ENCODE measurements at regions not wholly inside any gene's neighbourhood (a gene's known extent, or its start where the extent isn't known, plus 50 kb on each side); places are given as distances from the start of the nearest gene placed in this dataset.

DNA sequence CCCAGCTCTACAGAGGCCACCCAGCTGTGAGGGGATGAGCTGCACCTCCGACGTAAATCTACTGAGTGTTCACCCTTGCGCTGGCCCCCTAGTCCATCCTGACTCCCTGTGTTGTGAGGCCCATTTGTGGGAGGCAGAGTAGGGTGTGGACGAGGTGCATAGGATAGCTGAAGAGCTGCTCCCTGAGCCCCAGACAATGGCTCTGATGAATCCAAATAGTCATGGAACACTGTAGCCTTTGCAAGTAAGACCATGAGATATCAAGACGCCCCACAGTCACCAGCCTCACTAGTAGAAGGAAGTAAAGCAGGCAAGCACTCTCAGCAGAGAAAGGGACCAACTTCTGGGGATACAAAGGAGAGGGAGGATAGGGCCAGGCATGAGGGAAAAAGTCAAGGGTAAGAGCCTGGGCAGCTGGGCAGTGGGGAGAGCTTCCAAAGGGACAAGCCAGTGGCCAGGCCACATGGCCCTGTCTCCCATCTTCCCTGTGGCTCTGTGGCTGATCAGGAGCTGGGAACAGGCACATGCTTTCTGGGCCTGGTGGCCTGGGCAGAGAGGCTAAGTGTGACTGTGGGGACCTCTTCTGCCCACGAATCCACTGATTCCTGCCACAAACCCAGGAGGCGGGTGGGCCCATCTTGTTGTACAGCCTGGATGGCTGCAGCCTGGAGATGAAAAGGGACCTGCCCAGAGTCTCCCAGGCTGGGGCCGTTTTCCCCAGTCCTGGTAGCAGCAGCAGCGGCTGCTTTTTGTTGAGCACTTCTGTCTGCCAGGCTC, 55.5 kb upstream of the EPS8L3 start:
- H2BK15ac ChIP-seq (ENCODE audit: low read depth, poor library complexity, severe bottlenecking): peak overlapping the region; percentile 73
- peak overlapping the region; percentile 45 for H4K8ac ChIP-seq (ENCODE audit: low read length)
- no peak overlapping the region for H2BK5ac ChIP-seq (ENCODE audit: low read depth, low read length, poor library complexity, severe bottlenecking)
- no peak overlapping the region for H3K9ac ChIP-seq (ENCODE audit: low read length)
- no peak overlapping the region for H3K4me3 ChIP-seq (ENCODE audit: insufficient read depth in 1 of 2, low read depth in 1 of 2, low read length in 2 of 2)
- H3K23ac ChIP-seq (ENCODE audit: low read length in 2 of 2): no peak overlapping the region
- peak overlapping the region in 1 of 2 experiments; percentile 45 for H3K14ac ChIP-seq (ENCODE audit: low read length in 2 of 2)
- peaks cover 6% of the 10 kb centered on the region for H3K9me3 ChIP-seq (ENCODE audit: control insufficient read depth, low read length)
- H2AK5ac ChIP-seq (ENCODE audit: low read length, severe bottlenecking): no peak overlapping the region
- 96% methylated on average over 9 of the region's 9 CpGs for WGBS
- H2BK120ac ChIP-seq (ENCODE audit: low read depth, low read length): no peak overlapping the region
- H3K18ac ChIP-seq (ENCODE audit: low read depth in 1 of 2, low read length in 2 of 2): peak overlapping the region; percentile 19 to 51
- H2AFZ ChIP-seq (ENCODE audit: low read depth, low read length): no peak overlapping the region
- peak overlapping the region; percentile 47 for H4K91ac ChIP-seq (ENCODE audit: low read length)
- H3K27ac ChIP-seq (ENCODE audit: low read length, poor library complexity, severe bottlenecking): no peak overlapping the region
- no peaks in the 10 kb centered on the region for H3K27me3 ChIP-seq (ENCODE audit: control insufficient read depth in 1 of 2, insufficient read depth in 1 of 2, low read length in 2 of 2)
- peak overlapping the region; percentile 57 to 69 for H2BK12ac ChIP-seq (ENCODE audit: low read length in 2 of 2)
- H3K4me1 ChIP-seq (ENCODE audit: control insufficient read depth, insufficient read depth, low read depth, low read length): peaks cover 20% of the 10 kb centered on the region
- no peak for DNase-seq
- H3K4ac ChIP-seq (ENCODE audit: low read depth in 1 of 2, low read length in 2 of 2): peak overlapping the region in 1 of 2 experiments; percentile 48
- no peaks in the 10 kb centered on the region for H3K79me1 ChIP-seq (replicated peaks; ENCODE audit: low read length, poor library complexity, severe bottlenecking)
- peaks cover 0 to 2% of the 10 kb centered on the region in 2 experiments for H3K36me3 ChIP-seq (ENCODE audit: control insufficient read depth in 1 of 2, insufficient read depth in 2 of 2, low read depth in 1 of 2, low read length in 2 of 2)
- H3K4me2 ChIP-seq (ENCODE audit: low read length, poor library complexity, severe bottlenecking): no peak overlapping the region

- H2AK5ac ChIP-seq (ENCODE audit: low read length, severe bottlenecking): no peak overlapping the region
- H3K4ac ChIP-seq (ENCODE audit: low read depth in 1 of 2, low read length in 2 of 2): peak overlapping the region in 1 of 2 experiments; percentile 48
- no peaks in the 10 kb centered on the region for H3K27me3 ChIP-seq (ENCODE audit: control insufficient read depth in 1 of 2, insufficient read depth in 1 of 2, low read length in 2 of 2)
- no peak overlapping the region for H2AFZ ChIP-seq (ENCODE audit: low read depth, low read length)
- WGBS: 87% methylated on average over 6 of the region's 6 CpGs
- no peak overlapping the region for H3K4me3 ChIP-seq (ENCODE audit: insufficient read depth in 1 of 2, low read depth in 1 of 2, low read length in 2 of 2)
- H2BK15ac ChIP-seq (ENCODE audit: low read depth, poor library complexity, severe bottlenecking): peak overlapping the region; percentile 78
- H3K9ac ChIP-seq (ENCODE audit: low read length): no peak overlapping the region
- peaks cover 6% of the 10 kb centered on the region for H3K9me3 ChIP-seq (ENCODE audit: control insufficient read depth, low read length)
- H4K8ac ChIP-seq (ENCODE audit: low read length): peak overlapping the region; percentile 45
- no peak overlapping the region for H3K27ac ChIP-seq (ENCODE audit: low read length, poor library complexity, severe bottlenecking)
- H4K91ac ChIP-seq (ENCODE audit: low read length): peak overlapping the region; percentile 47
- no peak overlapping the region for H2BK120ac ChIP-seq (ENCODE audit: low read depth, low read length)
- no peak overlapping the region for H2BK5ac ChIP-seq (ENCODE audit: low read depth, low read length, poor library complexity, severe bottlenecking)
- H3K23ac ChIP-seq (ENCODE audit: low read length in 2 of 2): no peak overlapping the region
- peaks cover 0 to 2% of the 10 kb centered on the region in 2 experiments for H3K36me3 ChIP-seq (ENCODE audit: control insufficient read depth in 1 of 2, insufficient read depth in 2 of 2, low read depth in 1 of 2, low read length in 2 of 2)
- DNase-seq: no peak
- no peaks in the 10 kb centered on the region for H3K79me1 ChIP-seq (replicated peaks; ENCODE audit: low read length, poor library complexity, severe bottlenecking)
- peak overlapping the region in 1 of 2 experiments; percentile 44 for H3K18ac ChIP-seq (ENCODE audit: low read depth in 1 of 2, low read length in 2 of 2)
- H3K4me1 ChIP-seq (ENCODE audit: control insufficient read depth, insufficient read depth, low read depth, low read length): peaks cover 13% of the 10 kb centered on the region
- no peak overlapping the region for H3K4me2 ChIP-seq (ENCODE audit: low read length, poor library complexity, severe bottlenecking)
- H3K14ac ChIP-seq (ENCODE audit: low read length in 2 of 2): peak overlapping the region in 1 of 2 experiments; percentile 45
- peak overlapping the region; percentile 17 to 69 for H2BK12ac ChIP-seq (ENCODE audit: low read length in 2 of 2)
Observed at GRCh38 chr1:109818271-109818987, 54.7 kb upstream of the EPS8L3 start.

DNA sequence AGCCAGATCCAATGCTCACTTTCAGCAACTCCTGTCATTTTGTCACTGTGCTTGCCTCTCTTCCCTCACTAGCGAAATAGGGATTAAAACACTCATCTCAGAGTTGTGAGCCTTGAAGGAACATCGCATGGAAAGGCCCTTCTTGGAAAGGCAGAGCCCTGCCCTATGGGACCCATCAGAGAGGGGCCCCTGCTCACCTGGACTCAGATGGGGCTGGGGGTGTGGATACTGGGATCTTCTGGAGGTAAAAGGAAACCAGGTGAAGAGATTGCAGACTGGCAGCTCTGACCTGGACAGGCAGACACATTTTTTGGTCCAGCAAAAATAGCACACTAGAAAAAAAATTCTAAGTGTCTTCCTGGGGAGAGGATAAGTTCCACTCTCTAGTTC, 54.2 kb upstream of the EPS8L3 start:
- Histone ChIP-seq H3K23ac (ENCODE audit: low read length in 2 of 2) (no peak overlapping the region), H3K4me3 (ENCODE audit: insufficient read depth in 1 of 2, low read depth in 1 of 2, low read length in 2 of 2) (no peak overlapping the region), H3K4me2 (ENCODE audit: low read length, poor library complexity, severe bottlenecking) (no peak overlapping the region), H3K36me3 (ENCODE audit: control insufficient read depth in 1 of 2, insufficient read depth in 2 of 2, low read depth in 1 of 2, low read length in 2 of 2) (peaks cover 0 to 2% of the 10 kb centered on the region in 2 experiments), H2BK120ac (ENCODE audit: low read depth, low read length) (no peak overlapping the region), H3K4ac (ENCODE audit: low read depth in 1 of 2, low read length in 2 of 2) (no peak overlapping the region), H4K91ac (ENCODE audit: low read length) (no peak overlapping the region), H3K9ac (ENCODE audit: low read length) (no peak overlapping the region), H3K79me1 (replicated peaks; ENCODE audit: low read length, poor library complexity, severe bottlenecking) (no peaks in the 10 kb centered on the region), H3K14ac (ENCODE audit: low read length in 2 of 2) (peak overlapping the region in 1 of 2 experiments; percentile 7), H3K18ac (ENCODE audit: low read depth in 1 of 2, low read length in 2 of 2) (no peak overlapping the region), H2BK5ac (ENCODE audit: low read depth, low read length, poor library complexity, severe bottlenecking) (no peak overlapping the region), H3K27ac (ENCODE audit: low read length, poor library complexity, severe bottlenecking) (no peak overlapping the region), H2AK5ac (ENCODE audit: low read length, severe bottlenecking) (no peak overlapping the region), H3K9me3 (ENCODE audit: control insufficient read depth, low read length) (peaks cover 6% of the 10 kb centered on the region), H2BK12ac (ENCODE audit: low read length in 2 of 2) (peak overlapping the region; percentile 34 to 69), H4K8ac (ENCODE audit: low read length) (no peak overlapping the region), H2AFZ (ENCODE audit: low read depth, low read length) (no peak overlapping the region), H3K4me1 (ENCODE audit: control insufficient read depth, insufficient read depth, low read depth, low read length) (peaks cover 12% of the 10 kb centered on the region), H2BK15ac (ENCODE audit: low read depth, poor library complexity, severe bottlenecking) (peak overlapping the region; percentile 78), H3K27me3 (ENCODE audit: control insufficient read depth in 1 of 2, insufficient read depth in 1 of 2, low read length in 2 of 2) (no peaks in the 10 kb centered on the region)
- no peak for DNase-seq
- 98% methylated on average over 2 of the region's 2 CpGs for WGBS

- Histone ChIP-seq H2AFZ (ENCODE audit: low read depth, low read length) (no peak overlapping the region), H3K36me3 (ENCODE audit: control insufficient read depth in 1 of 2, insufficient read depth in 2 of 2, low read depth in 1 of 2, low read length in 2 of 2) (peaks cover 0 to 2% of the 10 kb centered on the region in 2 experiments), H3K4me2 (ENCODE audit: low read length, poor library complexity, severe bottlenecking) (no peak overlapping the region), H3K14ac (ENCODE audit: low read length in 2 of 2) (no peak overlapping the region), H2AK5ac (ENCODE audit: low read length, severe bottlenecking) (no peak overlapping the region), H2BK12ac (ENCODE audit: low read length in 2 of 2) (peak overlapping the region in 1 of 2 experiments; percentile 50), H3K18ac (ENCODE audit: low read depth in 1 of 2, low read length in 2 of 2) (no peak overlapping the region), H3K27me3 (ENCODE audit: control insufficient read depth in 1 of 2, insufficient read depth in 1 of 2, low read length in 2 of 2) (no peaks in the 10 kb centered on the region), H4K8ac (ENCODE audit: low read length) (no peak overlapping the region), H3K9ac (ENCODE audit: low read length) (no peak overlapping the region), H4K91ac (ENCODE audit: low read length) (no peak overlapping the region), H3K79me1 (replicated peaks; ENCODE audit: low read length, poor library complexity, severe bottlenecking) (no peaks in the 10 kb centered on the region), H3K23ac (ENCODE audit: low read length in 2 of 2) (peak overlapping the region in 1 of 2 experiments; percentile 14), H2BK15ac (ENCODE audit: low read depth, poor library complexity, severe bottlenecking) (no peak overlapping the region), H3K27ac (ENCODE audit: low read length, poor library complexity, severe bottlenecking) (no peak overlapping the region), H3K4me3 (ENCODE audit: insufficient read depth in 1 of 2, low read depth in 1 of 2, low read length in 2 of 2) (no peak overlapping the region), H2BK120ac (ENCODE audit: low read depth, low read length) (no peak overlapping the region), H3K4ac (ENCODE audit: low read depth in 1 of 2, low read length in 2 of 2) (peak overlapping the region in 1 of 2 experiments; percentile 37), H3K4me1 (ENCODE audit: control insufficient read depth, insufficient read depth, low read depth, low read length) (peaks cover 12% of the 10 kb centered on the region), H2BK5ac (ENCODE audit: low read depth, low read length, poor library complexity, severe bottlenecking) (no peak overlapping the region), H3K9me3 (ENCODE audit: control insufficient read depth, low read length) (peaks cover 6% of the 10 kb centered on the region)
- DNase-seq: no peak
- 98% methylated on average over 3 of the region's 4 CpGs for WGBS
Observed at GRCh38 chr1:109816975-109817535, 53.3 kb upstream of the EPS8L3 start.
